Spleen (tissue), 11 donors: ENCODE measurements at regions not wholly inside any gene's neighbourhood (a gene's known extent, or its start where the extent isn't known, plus 50 kb on each side); places are given as distances from the start of the nearest gene placed in this dataset.

Source experiments
- DNase-seq: peaks from one replicate; pipeline ENCODE4 v3.0.0-alpha.2; 2020
- H3K27ac ChIP-seq, 8 donors: fragments of 200-600 bp; sonication (generic) in 7 of 8; 1 replicate in 4 of 8; 2 replicates in 4 of 8; pipeline versions ENCODE4 v1.5.0 to v1.8.0; 2016 to 2021; ENCODE audit warnings: inconsistent platforms in 4 of 8, mild to moderate bottlenecking in 4 of 8, moderate library complexity in 1 of 8
- H3K27me3 ChIP-seq, 7 donors: fragments of 200-600 bp; sonication (generic) in 6 of 7; replicated peaks in 1 of 7; 1 replicate in 4 of 7; 2 replicates in 3 of 7; pipeline versions ENCODE4 v1.5.0 to v1.8.0; 2016 to 2021; ENCODE audit warnings: inconsistent platforms in 3 of 7, mild to moderate bottlenecking in 1 of 7
- H3K36me3 ChIP-seq, 6 donors: fragments of 200-600 bp; sonication (generic) in 5 of 6; 1 replicate in 4 of 6; 2 replicates in 2 of 6; pipeline versions ENCODE4 v1.5.0 to v1.8.0; 2016 to 2021; ENCODE audit warnings: inconsistent platforms in 2 of 6
- H3K4me1 ChIP-seq, 6 donors: fragments of 200-600 bp; sonication (generic) in 5 of 6; 1 replicate in 3 of 6; 2 replicates in 3 of 6; pipeline versions ENCODE4 v1.5.0 to v1.8.0; 2016 to 2021; ENCODE audit warnings: inconsistent platforms in 3 of 6
- H3K4me3 ChIP-seq, 8 donors: fragments of 200-600 bp; sonication (generic) in 7 of 8; 1 replicate in 4 of 8; 2 replicates in 4 of 8; pipeline versions ENCODE4 v1.5.0 to v1.8.0; 2016 to 2021; ENCODE audit warnings: inconsistent platforms in 4 of 8, mild to moderate bottlenecking in 4 of 8, moderate library complexity in 2 of 8
- H3K9me3 ChIP-seq, 8 donors: fragments of 200-600 bp; sonication (generic) in 7 of 8; 1 replicate in 4 of 8; 2 replicates in 4 of 8; pipeline versions ENCODE4 v1.5.0 to v1.8.0; 2016 to 2021; ENCODE audit warnings: inconsistent platforms in 4 of 8
- CTCF ChIP-seq, 11 experiments: fragments of 200-600 bp in 7 of 11; fragments of 450-650 bp in 4 of 11; sonication (generic) in 4 of 11; IDR thresholded peaks in 8 of 11; conservative IDR thresholded peaks in 3 of 11; 1 replicate in 7 of 11; 2 replicates in 4 of 11; pipeline versions ENCODE4 v1.4.0 to v1.8.0; 2016 to 2021; ENCODE audit warnings: antibody characterized with exemption in 11 of 11, inconsistent platforms in 4 of 11, mild to moderate bottlenecking in 1 of 11
- POLR2A ChIP-seq, 3 donors: fragments of 450-650 bp; IDR thresholded peaks; one replicate each; pipeline ENCODE4 v1.5.1; 2017; ENCODE audit warnings: antibody characterized with exemption in 3 of 3, mild to moderate bottlenecking in 1 of 3
- POLR2AphosphoS5 ChIP-seq, 3 donors: sonication (generic); formaldehyde crosslinking; IDR thresholded peaks; one replicate each; pipeline ENCODE4 v1.5.1; 2017; ENCODE audit warnings: antibody characterized with exemption in 3 of 3
- WGBS, 5 donors: extraction: QIAGEN DNeasy Blood & Tissue Kit in 3 of 5; methylation state at CpG; one replicate each; pipeline versions ENCODE4 v1.1.5 to v1.1.7; 2013 to 2018; 5-methylcytosine and 5-hydroxymethylcytosine counted together
- intact Hi-C: fragments of 100-400 bp; cut with DNase I; formaldehyde crosslinking; loops from one replicate; pipeline ENCODE4 v1.15.0; 2023; ENCODE audit warnings: low total_unique reads
- donor health status: healthy with polysubstance abuse.
- donor health status: DM: no; HTN: no; CAD: no; lungs with moderate emphysema.
- donor health status: DM: no; HTN: no; CAD: no.
- donor health status: Bipolar disorder and iron deficiency.
- donor health status: healthy.
- donor health status: DM: no; HTN: no; CAD: no.
- donor health status: DM: yes; HTN: yes; CAD: no.

DNA sequence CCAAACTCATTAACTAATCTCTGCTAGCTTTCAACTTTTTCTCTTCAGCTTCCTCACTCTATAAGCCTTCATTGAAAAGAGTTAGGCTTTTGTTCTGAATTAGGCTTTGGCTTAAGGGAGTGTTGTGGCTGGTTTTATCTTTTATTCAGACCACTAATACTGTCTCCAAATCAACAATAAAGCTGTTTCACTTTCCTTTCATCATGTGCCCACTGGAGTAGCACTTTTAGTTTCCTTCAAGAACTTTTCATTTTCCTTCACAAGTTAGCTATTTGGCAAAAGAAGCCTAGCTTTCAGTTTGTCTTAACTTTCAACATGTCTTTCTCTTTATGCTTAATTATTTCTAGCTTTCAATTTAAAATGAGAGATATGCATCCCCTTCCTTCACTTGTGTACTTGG is 271.7 kb upstream of the FSIP2 start:
- no peak for TF ChIP-seq POLR2AphosphoS5 (IDR thresholded peaks at IDR 0.05)
- TF ChIP-seq POLR2A (IDR thresholded peaks at IDR 0.05), result no peak
- no peak for TF ChIP-seq CTCF (IDR thresholded peaks at IDR 0.05 in 8 of 11, conservative IDR thresholded peaks at IDR 0.05 in 3 of 11)
- DNase-seq, result no peak

DNA sequence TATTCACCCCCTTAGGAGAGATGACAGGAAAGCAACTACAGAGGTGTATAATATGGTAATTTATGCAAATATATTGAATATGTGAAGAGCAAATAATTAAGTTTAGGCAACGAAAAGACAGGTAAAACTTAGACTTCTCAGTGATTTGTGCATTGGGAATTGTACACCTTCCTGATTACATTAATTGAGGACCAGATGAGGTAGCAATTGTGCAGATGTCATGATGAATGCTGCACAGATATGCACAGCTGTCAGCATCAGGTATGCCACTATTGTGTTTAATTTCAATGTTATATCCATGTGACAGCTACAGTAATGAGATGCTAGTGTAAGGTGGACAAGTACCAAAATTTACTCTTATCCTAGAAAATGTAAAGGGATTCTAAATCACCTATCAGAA is 267.2 kb upstream of the FSIP2 start:
- no peak overlapping the region for H3K27ac ChIP-seq
- no peaks in the 10 kb centered on the region for H3K36me3 ChIP-seq
- peaks cover 0 to 29% (median 15%) of the 10 kb centered on the region in 8 donors for H3K9me3 ChIP-seq
- TF ChIP-seq POLR2A (IDR thresholded peaks at IDR 0.05), result no peak
- TF ChIP-seq POLR2AphosphoS5 (IDR thresholded peaks at IDR 0.05), result no peak
- TF ChIP-seq CTCF (IDR thresholded peaks at IDR 0.05 in 8 of 11, conservative IDR thresholded peaks at IDR 0.05 in 3 of 11), result no peak
- H3K4me1 ChIP-seq, result no peaks in the 10 kb centered on the region
- H3K4me3 ChIP-seq, result no peak overlapping the region
- no peaks in the 10 kb centered on the region for H3K27me3 ChIP-seq
- no peak for DNase-seq
- 64 to 78% (median 71%) methylated on average over 1 of the region's 1 CpG for WGBS, 5 donors
- intact Hi-C loops, result no loop called here

More for the DNA sequence above, 271.7 kb upstream of the FSIP2 start:
- Histone ChIP-seq H3K27ac (no peak overlapping the region), H3K4me1 (no peaks in the 10 kb centered on the region), H3K27me3 (no peaks in the 10 kb centered on the region), H3K4me3 (no peak overlapping the region), H3K36me3 (no peaks in the 10 kb centered on the region), H3K9me3 (peaks cover 0 to 16% (median 3%) of the 10 kb centered on the region in 8 donors)
- intact Hi-C loops, result no loop called here

GRCh38 chr2:185472574-185472973 is 266.0 kb upstream of the FSIP2 start:
- WGBS, 5 donors, result 83 to 95% (median 90%) methylated on average over 4 to 5 of the region's 5 CpGs
- no peak for DNase-seq
- intact Hi-C loops, result no loop called here
- peaks cover 0 to 29% (median 12%) of the 10 kb centered on the region in 8 donors for H3K9me3 ChIP-seq
- H3K4me3 ChIP-seq, result no peak overlapping the region
- H3K36me3 ChIP-seq, result no peaks in the 10 kb centered on the region
- no peak overlapping the region for H3K27ac ChIP-seq
- no peaks in the 10 kb centered on the region for H3K4me1 ChIP-seq
- no peaks in the 10 kb centered on the region for H3K27me3 ChIP-seq
- TF ChIP-seq POLR2A (IDR thresholded peaks at IDR 0.05) (no peak), CTCF (IDR thresholded peaks at IDR 0.05 in 8 of 11, conservative IDR thresholded peaks at IDR 0.05 in 3 of 11) (no peak), POLR2AphosphoS5 (IDR thresholded peaks at IDR 0.05) (no peak)

- H3K36me3 ChIP-seq, result no peaks in the 10 kb centered on the region
- H3K9me3 ChIP-seq, result peaks cover 0 to 29% (median 12%) of the 10 kb centered on the region in 8 donors
- no peaks in the 10 kb centered on the region for H3K27me3 ChIP-seq
- intact Hi-C loops, result no loop called here
- no peak overlapping the region for H3K27ac ChIP-seq
- no peak for TF ChIP-seq POLR2A (IDR thresholded peaks at IDR 0.05)
- WGBS, 5 donors, result 88 to 93% (median 90%) methylated on average over 3 to 8 of the region's 8 CpGs
- no peaks in the 10 kb centered on the region for H3K4me1 ChIP-seq
- no peak for DNase-seq
- H3K4me3 ChIP-seq, result no peak overlapping the region
Measured at GRCh38 chr2:185473838-185474237, 264.8 kb upstream of the FSIP2 start.

- no peaks in the 10 kb centered on the region for H3K4me1 ChIP-seq
- no peaks in the 10 kb centered on the region for H3K27me3 ChIP-seq
- peaks cover 0 to 29% (median 14%) of the 10 kb centered on the region in 8 donors for H3K9me3 ChIP-seq
- no peaks in the 10 kb centered on the region for H3K36me3 ChIP-seq
- H3K27ac ChIP-seq, result no peak overlapping the region
- WGBS, 5 donors, result 72 to 89% (median 76%) methylated on average over 1 of the region's 1 CpG
- no peak for DNase-seq
- H3K4me3 ChIP-seq, result no peak overlapping the region
- intact Hi-C loops, result no loop called here
- TF ChIP-seq CTCF (IDR thresholded peaks at IDR 0.05 in 8 of 11, conservative IDR thresholded peaks at IDR 0.05 in 3 of 11), result no peak
- TF ChIP-seq POLR2AphosphoS5 (IDR thresholded peaks at IDR 0.05), result no peak
- no peak for TF ChIP-seq POLR2A (IDR thresholded peaks at IDR 0.05)
Measured at GRCh38 chr2:185475914-185476313, 262.7 kb upstream of the FSIP2 start.
